ENCODE measurements at regions not wholly inside any gene's neighbourhood (a gene's known extent, or its start where the extent isn't known, plus 50 kb on each side); places are given as distances from the start of the nearest gene placed in this dataset.

DNA sequence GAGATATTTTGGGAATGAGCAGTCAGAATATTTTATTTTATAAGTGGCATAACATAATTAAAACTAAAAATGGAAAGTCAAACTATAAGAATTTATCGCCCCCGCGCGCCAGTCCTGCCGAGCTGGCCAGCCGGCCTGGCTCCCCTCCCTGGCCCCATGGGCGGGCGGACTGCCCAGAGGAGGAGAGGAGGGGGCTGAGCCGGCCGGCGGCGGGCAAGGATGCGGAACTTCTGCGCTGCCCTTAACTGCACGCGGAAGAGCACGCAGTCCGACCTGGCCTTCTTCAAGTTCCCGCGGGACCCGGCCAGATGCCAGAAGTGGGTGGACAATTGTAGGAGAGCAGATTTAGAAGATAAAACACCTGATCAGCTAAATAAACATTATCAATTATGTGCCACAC is 96.8 kb downstream of the DKK1 start:
- TF ChIP-seq, protein P1, sequence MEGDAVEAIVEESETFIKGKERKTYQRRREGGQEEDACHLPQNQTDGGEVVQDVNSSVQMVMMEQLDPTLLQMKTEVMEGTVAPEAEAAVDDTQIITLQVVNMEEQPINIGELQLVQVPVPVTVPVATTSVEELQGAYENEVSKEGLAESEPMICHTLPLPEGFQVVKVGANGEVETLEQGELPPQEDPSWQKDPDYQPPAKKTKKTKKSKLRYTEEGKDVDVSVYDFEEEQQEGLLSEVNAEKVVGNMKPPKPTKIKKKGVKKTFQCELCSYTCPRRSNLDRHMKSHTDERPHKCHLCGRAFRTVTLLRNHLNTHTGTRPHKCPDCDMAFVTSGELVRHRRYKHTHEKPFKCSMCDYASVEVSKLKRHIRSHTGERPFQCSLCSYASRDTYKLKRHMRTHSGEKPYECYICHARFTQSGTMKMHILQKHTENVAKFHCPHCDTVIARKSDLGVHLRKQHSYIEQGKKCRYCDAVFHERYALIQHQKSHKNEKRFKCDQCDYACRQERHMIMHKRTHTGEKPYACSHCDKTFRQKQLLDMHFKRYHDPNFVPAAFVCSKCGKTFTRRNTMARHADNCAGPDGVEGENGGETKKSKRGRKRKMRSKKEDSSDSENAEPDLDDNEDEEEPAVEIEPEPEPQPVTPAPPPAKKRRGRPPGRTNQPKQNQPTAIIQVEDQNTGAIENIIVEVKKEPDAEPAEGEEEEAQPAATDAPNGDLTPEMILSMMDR (optimal IDR thresholded peaks at IDR 0.05 in 1 of 3, IDR thresholded peaks at IDR 0.05 in 1 of 3, conservative IDR thresholded peaks at IDR 0.05 in 1 of 3; ENCODE audit: extremely low read depth in 1 of 3, insufficient read depth in 2 of 3, low read length in 3 of 3) = no peak
- no peak for TF ChIP-seq EZH2 (IDR thresholded peaks at IDR 0.05; ENCODE audit: low read length)

Data from keratinocyte (primary cell).